ENCODE measurements at regions not wholly inside any gene's neighbourhood (a gene's known extent, or its start where the extent isn't known, plus 50 kb on each side); places are given as distances from the start of the nearest gene placed in this dataset.

GRCh38 chr2:34950797-34951196 lies 1351.7 kb upstream of the FAM98A start:
- no peak for DNase-seq (ENCODE audit: low spot score)

- DNase-seq (ENCODE audit: low spot score), result no peak
These were observed 1350.2 kb upstream of the FAM98A start for GRCh38 chr2:34949316-34949715.

- DNase-seq (ENCODE audit: low spot score), result no peak
These were observed 1337.0 kb upstream of the FAM98A start for GRCh38 chr2:34936089-34936488.

GRCh38 chr2:34912084-34912483 lies 1313.0 kb upstream of the FAM98A start:
- no peak for DNase-seq (ENCODE audit: low spot score)

- DNase-seq (ENCODE audit: low spot score), result peak; percentile 29
These were observed 1311.0 kb upstream of the FAM98A start for GRCh38 chr2:34909992-34910705.

- no peak for DNase-seq (ENCODE audit: low spot score)
These were observed 1308.7 kb upstream of the FAM98A start for GRCh38 chr2:34907812-34908211.

- no peak for DNase-seq (ENCODE audit: low spot score)
These were observed 1302.6 kb upstream of the FAM98A start for GRCh38 chr2:34901739-34902138.

- no peak for DNase-seq (ENCODE audit: low spot score)
These were observed 1300.0 kb upstream of the FAM98A start for GRCh38 chr2:34899079-34899478.

- no peak for DNase-seq (ENCODE audit: low spot score)
These were observed 1293.7 kb upstream of the FAM98A start for GRCh38 chr2:34892766-34893165.

GRCh38 chr2:34892256-34892655 lies 1293.2 kb upstream of the FAM98A start:
- DNase-seq (ENCODE audit: low spot score), result no peak

GRCh38 chr2:34875091-34875745 lies 1276.1 kb upstream of the FAM98A start:
- peak; percentile 23 for DNase-seq (ENCODE audit: low spot score)

GRCh38 chr2:34853646-34854045 lies 1254.5 kb upstream of the FAM98A start:
- DNase-seq (ENCODE audit: low spot score), result no peak

GRCh38 chr2:34851804-34852203 lies 1252.7 kb upstream of the FAM98A start:
- DNase-seq (ENCODE audit: low spot score), result no peak

GRCh38 chr2:34849827-34850226 lies 1250.7 kb upstream of the FAM98A start:
- no peak for DNase-seq (ENCODE audit: low spot score)

- DNase-seq (ENCODE audit: low spot score), result no peak
These were observed 1249.6 kb upstream of the FAM98A start for GRCh38 chr2:34848691-34849090.

- DNase-seq (ENCODE audit: low spot score), result no peak
These were observed 1249.0 kb upstream of the FAM98A start for GRCh38 chr2:34848132-34848531.

GRCh38 chr2:34844629-34845028 lies 1245.5 kb upstream of the FAM98A start:
- DNase-seq (ENCODE audit: low spot score), result peak; percentile 17

- no peak for DNase-seq (ENCODE audit: low spot score)
These were observed 1239.3 kb upstream of the FAM98A start for GRCh38 chr2:34838408-34838807.

GRCh38 chr2:34836361-34836760 lies 1237.3 kb upstream of the FAM98A start:
- DNase-seq (ENCODE audit: low spot score), result no peak

- peak; percentile 86 for DNase-seq (ENCODE audit: low spot score)
These were observed 1232.0 kb upstream of the FAM98A start for GRCh38 chr2:34831096-34831495.

- DNase-seq (ENCODE audit: low spot score), result no peak
These were observed 1229.4 kb upstream of the FAM98A start for GRCh38 chr2:34828481-34828880.

GRCh38 chr2:34827398-34827797 lies 1228.3 kb upstream of the FAM98A start:
- no peak for DNase-seq (ENCODE audit: low spot score)

GRCh38 chr2:34825686-34826085 lies 1226.6 kb upstream of the FAM98A start:
- no peak for DNase-seq (ENCODE audit: low spot score)

GRCh38 chr2:34822616-34823015 lies 1223.5 kb upstream of the FAM98A start:
- no peak for DNase-seq (ENCODE audit: low spot score)
